ENCODE measurements at regions not wholly inside any gene's neighbourhood (a gene's known extent, or its start where the extent isn't known, plus 50 kb on each side); places are given as distances from the start of the nearest gene placed in this dataset.

GRCh38 chr5:169354263-169354662 lies 53.3 kb upstream of the SLIT3 start:
- DNase-seq: no peak
- Mint-ChIP-seq H3K27ac (no peak overlapping the region), H3K4me3 (no peak overlapping the region), H3K27me3 (peaks cover 28 to 39% of the 10 kb centered on the region in 2 donors), H3K36me3 (ENCODE audit: insufficient read depth) (no peaks in the 10 kb centered on the region), H3K4me1 (ENCODE audit: low read depth in 2 of 2) (no peaks in the 10 kb centered on the region), H3K9me3 (no peaks in the 10 kb centered on the region)
- ATAC-seq (replicated peaks): no peak

DNA sequence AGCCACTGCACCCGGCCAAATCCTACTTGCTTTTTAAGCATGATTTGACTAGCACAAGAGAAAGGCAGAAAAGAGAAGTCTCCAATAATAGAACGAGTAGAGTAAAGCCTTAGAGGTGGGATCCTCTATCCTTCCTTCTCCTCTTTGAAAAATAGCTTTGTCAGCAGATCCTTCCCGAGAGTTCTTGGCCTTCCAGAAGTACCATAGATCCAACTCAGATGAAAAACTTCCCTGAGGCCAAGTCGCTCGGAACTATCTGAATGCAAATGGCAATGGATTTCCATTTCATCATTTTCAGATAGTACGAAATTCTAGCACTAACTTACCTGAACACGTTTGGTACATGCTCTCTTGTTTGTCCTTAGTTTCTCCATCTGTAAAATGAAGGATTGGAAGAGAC lies 52.0 kb upstream of the SLIT3 start:
- Mint-ChIP-seq H3K4me1 (ENCODE audit: low read depth in 2 of 2) (no peaks in the 10 kb centered on the region), H3K9me3 (no peaks in the 10 kb centered on the region), H3K27ac (no peak overlapping the region), H3K36me3 (ENCODE audit: insufficient read depth) (no peaks in the 10 kb centered on the region), H3K4me3 (no peak overlapping the region), H3K27me3 (peaks cover 28 to 40% of the 10 kb centered on the region in 2 donors)
- DNase-seq: no peak
- ATAC-seq (replicated peaks): no peak

GRCh38 chr5:169351721-169352120 lies 50.8 kb upstream of the SLIT3 start:
- H3K27ac Mint-ChIP-seq: no peak overlapping the region
- H3K4me1 Mint-ChIP-seq (ENCODE audit: low read depth in 2 of 2): no peaks in the 10 kb centered on the region
- peaks cover 32 to 41% of the 10 kb centered on the region in 2 donors for H3K27me3 Mint-ChIP-seq
- H3K4me3 Mint-ChIP-seq: no peak overlapping the region
- ATAC-seq (replicated peaks) (no peak), DNase-seq (no peak)
- H3K36me3 Mint-ChIP-seq (ENCODE audit: insufficient read depth): no peaks in the 10 kb centered on the region
- H3K9me3 Mint-ChIP-seq: no peaks in the 10 kb centered on the region

GRCh38 chr5:169350759-169351240 lies 49.9 kb upstream of the SLIT3 start:
- Mint-ChIP-seq H3K27ac (no peak overlapping the region), H3K4me3 (no peak overlapping the region), H3K9me3 (no peaks in the 10 kb centered on the region), H3K36me3 (ENCODE audit: insufficient read depth) (no peaks in the 10 kb centered on the region), H3K4me1 (ENCODE audit: low read depth in 2 of 2) (no peaks in the 10 kb centered on the region), H3K27me3 (peaks cover 30 to 34% of the 10 kb centered on the region in 2 donors)
- DNase-seq: no peak
- ATAC-seq (replicated peaks): no peak
